Heart left ventricle (tissue), 16 donors: ENCODE measurements at regions not wholly inside any gene's neighbourhood (a gene's known extent, or its start where the extent isn't known, plus 50 kb on each side); places are given as distances from the start of the nearest gene placed in this dataset.

Source experiments
- ATAC-seq, 4 donors: fragments of 200-7000 bp; cut with Tn5 transposase; one replicate each; pipeline ENCODE4 v1.9.1; 2020 to 2022; ENCODE audit warnings: moderate library complexity in 4 of 4, mild to moderate bottlenecking in 3 of 4, moderate number of reproducible peaks in 1 of 4
- DNase-seq, 5 donors: peaks; one replicate each; pipeline ENCODE4 v3.0.0-alpha.2; 2020
- H3K27ac ChIP-seq, 12 donors: fragments of 200-600 bp; sonication (generic) in 4 of 12; one replicate each; pipeline versions ENCODE4 v1.5.0 to v1.8.0; 2016 to 2022; ENCODE audit warnings: mild to moderate bottlenecking in 2 of 12
- H3K27me3 ChIP-seq, 9 donors: fragments of 200-600 bp; sonication (generic) in 2 of 9; one replicate each; pipeline versions ENCODE4 v1.5.1 to v1.8.0; 2016 to 2022; ENCODE audit warnings: mild to moderate bottlenecking in 3 of 9
- H3K36me3 ChIP-seq, 9 donors: fragments of 200-600 bp; sonication (generic) in 2 of 9; one replicate each; pipeline versions ENCODE4 v1.5.0 to v1.8.0; 2018 to 2022; ENCODE audit warnings: mild to moderate bottlenecking in 2 of 9
- H3K4me1 ChIP-seq, 12 donors: fragments of 200-600 bp; sonication (generic) in 4 of 12; one replicate each; pipeline versions ENCODE4 v1.5.0 to v1.8.0; 2016 to 2022; ENCODE audit warnings: mild to moderate bottlenecking in 3 of 12
- H3K4me3 ChIP-seq, 12 donors: fragments of 200-600 bp; sonication (generic) in 4 of 12; one replicate each; pipeline versions ENCODE4 v1.5.0 to v1.8.0; 2017 to 2022; ENCODE audit warnings: mild to moderate bottlenecking in 9 of 12, moderate library complexity in 4 of 12
- H3K9me3 ChIP-seq, 12 donors: fragments of 200-600 bp; sonication (generic) in 4 of 12; one replicate each; pipeline versions ENCODE4 v1.5.0 to v1.8.0; 2016 to 2022; ENCODE audit warnings: mild to moderate bottlenecking in 1 of 12
- CTCF ChIP-seq, 12 donors: fragments of 200-600 bp; sonication (generic) in 4 of 12; IDR thresholded peaks; one replicate each; pipeline versions ENCODE4 v1.5.0 to v1.8.0; 2018 to 2022; ENCODE audit warnings: antibody characterized with exemption in 12 of 12, mild to moderate bottlenecking in 5 of 12
- POLR2A ChIP-seq, 2 donors: fragments of 450-650 bp; IDR thresholded peaks; one replicate each; pipeline ENCODE4 v1.6.1; 2017; ENCODE audit warnings: antibody characterized with exemption in 2 of 2, mild to moderate bottlenecking in 2 of 2, moderate library complexity in 2 of 2
- WGBS, 4 donors: extraction: QIAGEN DNeasy Blood & Tissue Kit in 2 of 4; methylation state at CpG; one replicate each; pipeline versions ENCODE4 v1.1.5 to v1.1.7; 2013 to 2018; 5-methylcytosine and 5-hydroxymethylcytosine counted together
- intact Hi-C, 10 donors: fragments of 100-400 bp; cut with DNase I; formaldehyde crosslinking; loops; one replicate each; pipeline versions ENCODE4 v1.11.1 to v1.14.2; 2022
- donor health status: ischemic (EF 13 %, LVEDD 7.1; RV severe dilation, severe dysfunction).
- donor health status: healthy with polysubstance abuse.
- donor health status: DM: no; HTN: yes; CAD: no.
- donor health status: DM: no; HTN: no; CAD: no.
- donor health status: ischemic (EF 25% LVEDD 6.9; RV normal size, moderate dysfunction).
- donor health status: ischemic (EF 25% LVEDD 5.7; RV mildly dilated, moderate dysfunction).
- donor health status: healthy.
- donor health status: DM: yes; HTN: yes; CAD: no.
- donor health status: ischemic (EF 35%, LVEDD 5.7; RV mildly dilated, moderate dysfunction).
- donor health status: nonischemic (EF 11% LVEDD 7.7; RV severe dilation, severe dysfunction).
- donor health status: DM: yes; HTN: yes; CAD: no.
- donor health status: PGD.
- donor health status: ischemic (EF 29% LVEDD 5.4; RV normal size, mild dysfunction).
- donor health status: nonischemic (EF 23%, LVEDD 6.1; RV moderate dilation, normal function).

- H3K27me3 ChIP-seq: peaks cover 0 to 21% (median 0%) of the 10 kb centered on the region in 9 donors
- intact Hi-C loops: loop anchor here in 2 of 10 donors (5.0 to 10.0 kb wide), 2 partner anchors 53 to 61 kb away; no protein-coding TSS in a partner anchor
- no peak for ATAC-seq
These were observed 50.0 kb upstream of the TRIM2 start for GRCh38 chr4:153154007-153154975.

More at GRCh38 chr4:153154007-153154975, 50.0 kb upstream of the TRIM2 start:
- H3K4me3 ChIP-seq: peak overlapping the region in 11 of 12 donors; percentile 48 to 68 (median 57)
- no peaks in the 10 kb centered on the region for H3K9me3 ChIP-seq
- H3K36me3 ChIP-seq: no peaks in the 10 kb centered on the region
- peak overlapping the region in 1 of 12 donors; percentile 10 for H3K27ac ChIP-seq
- DNase-seq: no peak
- 43 to 48% (median 45%) methylated on average over 15 of the region's 15 CpGs for WGBS, 4 donors
- peaks cover 0 to 27% (median 12%) of the 10 kb centered on the region in 12 donors for H3K4me1 ChIP-seq
- TF ChIP-seq CTCF (IDR thresholded peaks at IDR 0.05) (no peak), POLR2A (IDR thresholded peaks at IDR 0.05) (no peak)
